Pancreas (tissue), 10 donors: ENCODE measurements at regions not wholly inside any gene's neighbourhood (a gene's known extent, or its start where the extent isn't known, plus 50 kb on each side); places are given as distances from the start of the nearest gene placed in this dataset.
A peak's percentile ranks its signal among the peaks of the same experiment; 100 is the strongest.
"Not testable (repeated sequence)": the region's sequence is repeated elsewhere in the genome, so short reads cannot be mapped to it uniquely, and the experiment has no call there.

Experiments
- ATAC-seq, 4 donors: fragments of 200-7000 bp; cut with Tn5 transposase; one replicate each; pipeline versions ENCODE4 v1.8.0 to v1.9.1; 2020; ENCODE audit warnings: mild to moderate bottlenecking in 4 of 4, moderate library complexity in 4 of 4
- DNase-seq, 6 donors: peaks; one replicate each; pipeline ENCODE4 v3.0.0-alpha.2; 2020
- FAIRE-seq: peaks from 2 replicates; lab custom pipeline; 2012; peaks lifted over from hg19 to GRCh38; lab: Jason Lieb, UNC
- H3K27ac ChIP-seq, 4 donors: fragments of 200-600 bp; sonication (generic); 1 replicate in 3 of 4; 2 replicates in 1 of 4; pipeline versions ENCODE4 v1.5.0 to v1.8.0; 2020
- H3K27me3 ChIP-seq, 4 donors: fragments of 200-600 bp; one replicate each; pipeline ENCODE4 v1.8.0; 2021
- H3K36me3 ChIP-seq, 3 donors: fragments of 200-600 bp; sonication (generic) in 1 of 3; one replicate each; pipeline versions ENCODE4 v1.5.0 to v1.8.0; 2020 to 2021
- H3K4me1 ChIP-seq, 3 donors: fragments of 200-600 bp; one replicate each; pipeline ENCODE4 v1.8.0; 2021
- H3K4me3 ChIP-seq, 4 donors: fragments of 200-600 bp; sonication (generic) in 2 of 4; one replicate each; pipeline versions ENCODE4 v1.5.0 to v1.8.0; 2020 to 2021
- H3K9me3 ChIP-seq, 4 donors: fragments of 200-600 bp; one replicate each; pipeline ENCODE4 v1.8.0; 2021
- WGBS, 2 donors: extraction: QIAGEN DNeasy Blood & Tissue Kit; methylation state at CpG; one replicate each; pipeline ENCODE4 v1.1.7; 2013; 5-methylcytosine and 5-hydroxymethylcytosine counted together
- intact Hi-C, 3 donors: fragments of 100-400 bp; cut with DNase I; formaldehyde crosslinking; loops; one replicate each; pipeline versions ENCODE4 v1.11.1 to v1.14.2; 2022
- TF ChIP-seq, protein P1 (sequence below), 4 donors: fragments of 200-600 bp; sonication (generic) in 3 of 4; IDR thresholded peaks; one replicate each; pipeline versions ENCODE4 v1.5.0 to v1.8.0; 2021; ENCODE audit warnings: antibody characterized with exemption in 4 of 4
- donor health status: healthy with polysubstance abuse.
- donor health status: DM: no; HTN: no; CAD: no; lungs with moderate emphysema.
- donor health status: DM: no; HTN: no; CAD: no.
- donor health status: control.
- donor health status: control.
- donor health status: Bipolar disorder and iron deficiency.
- donor health status: DM: yes; HTN: yes; CAD: no.
- donor health status: DM: no; HTN: no; CAD: no.
- donor health status: DM: no; HTN: no; CAD: no.
- donor health status: DM: yes; HTN: yes; CAD: no.

DNA sequence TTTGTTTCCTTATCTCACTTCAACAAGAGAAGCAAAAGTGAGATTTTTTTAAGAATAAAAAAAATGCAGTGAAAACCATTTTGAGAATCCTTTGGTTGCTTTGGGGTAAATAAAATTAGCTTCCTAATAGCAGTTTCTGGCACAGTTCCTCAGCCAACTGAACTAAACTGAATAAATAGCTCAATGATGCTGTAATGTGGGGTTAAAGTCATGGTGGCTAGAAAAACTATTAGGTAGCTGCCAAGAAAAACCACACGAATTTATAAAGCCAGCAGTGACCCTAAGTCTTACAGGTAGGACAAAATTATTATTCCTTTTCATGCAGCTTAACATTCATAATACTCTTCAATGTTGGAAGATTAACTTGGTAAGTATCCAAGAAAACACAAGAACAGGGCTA is 142.4 kb downstream of the APIP start:
- peak in 1 of 4 donors; percentile 27 for ATAC-seq
- TF ChIP-seq, protein P1, sequence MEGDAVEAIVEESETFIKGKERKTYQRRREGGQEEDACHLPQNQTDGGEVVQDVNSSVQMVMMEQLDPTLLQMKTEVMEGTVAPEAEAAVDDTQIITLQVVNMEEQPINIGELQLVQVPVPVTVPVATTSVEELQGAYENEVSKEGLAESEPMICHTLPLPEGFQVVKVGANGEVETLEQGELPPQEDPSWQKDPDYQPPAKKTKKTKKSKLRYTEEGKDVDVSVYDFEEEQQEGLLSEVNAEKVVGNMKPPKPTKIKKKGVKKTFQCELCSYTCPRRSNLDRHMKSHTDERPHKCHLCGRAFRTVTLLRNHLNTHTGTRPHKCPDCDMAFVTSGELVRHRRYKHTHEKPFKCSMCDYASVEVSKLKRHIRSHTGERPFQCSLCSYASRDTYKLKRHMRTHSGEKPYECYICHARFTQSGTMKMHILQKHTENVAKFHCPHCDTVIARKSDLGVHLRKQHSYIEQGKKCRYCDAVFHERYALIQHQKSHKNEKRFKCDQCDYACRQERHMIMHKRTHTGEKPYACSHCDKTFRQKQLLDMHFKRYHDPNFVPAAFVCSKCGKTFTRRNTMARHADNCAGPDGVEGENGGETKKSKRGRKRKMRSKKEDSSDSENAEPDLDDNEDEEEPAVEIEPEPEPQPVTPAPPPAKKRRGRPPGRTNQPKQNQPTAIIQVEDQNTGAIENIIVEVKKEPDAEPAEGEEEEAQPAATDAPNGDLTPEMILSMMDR (IDR thresholded peaks at IDR 0.05) = no peak
- no peaks in the 10 kb centered on the region for H3K36me3 ChIP-seq

DNA sequence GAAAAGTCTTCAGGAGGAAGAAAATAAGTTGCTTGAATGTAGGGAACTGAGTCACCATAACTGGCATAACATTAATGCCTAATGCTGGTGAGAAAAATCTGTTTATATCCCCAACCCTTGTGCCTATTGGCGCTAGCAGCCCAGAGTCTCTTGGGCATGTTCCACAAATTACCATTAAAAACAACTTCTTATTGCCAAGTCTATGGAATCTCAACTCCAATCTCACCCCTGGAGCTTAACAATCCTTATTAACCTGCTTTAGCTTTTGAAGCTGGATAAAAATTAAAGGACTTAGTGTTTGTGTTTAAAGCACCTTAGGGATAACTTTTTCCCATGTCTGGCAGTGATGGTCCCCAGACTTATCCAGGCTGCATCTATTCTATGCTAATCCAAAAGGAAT is 143.0 kb downstream of the APIP start:
- DNase-seq (no peak), ATAC-seq (no peak), FAIRE-seq (no peak)
- Histone ChIP-seq H3K4me1 (no peaks in the 10 kb centered on the region), H3K36me3 (no peaks in the 10 kb centered on the region), H3K4me3 (no peak overlapping the region), H3K27ac (no peak overlapping the region), H3K27me3 (no peaks in the 10 kb centered on the region), H3K9me3 (no peaks in the 10 kb centered on the region)
- TF ChIP-seq, protein P1 (IDR thresholded peaks at IDR 0.05) = no peak
- 0 to 50% methylated on average over 1 of the region's 1 CpG for WGBS, 2 donors
- intact Hi-C loops = no loop called here

More for the DNA sequence above, 142.4 kb downstream of the APIP start:
- WGBS, 2 donors = 6 to 9% methylated on average over 1 of the region's 1 CpG
- DNase-seq (no peak), FAIRE-seq (no peak)
- Histone ChIP-seq H3K4me3 (no peak overlapping the region), H3K27me3 (no peaks in the 10 kb centered on the region), H3K27ac (no peak overlapping the region), H3K9me3 (no peaks in the 10 kb centered on the region), H3K4me1 (no peaks in the 10 kb centered on the region)
- intact Hi-C loops = no loop called here

DNA sequence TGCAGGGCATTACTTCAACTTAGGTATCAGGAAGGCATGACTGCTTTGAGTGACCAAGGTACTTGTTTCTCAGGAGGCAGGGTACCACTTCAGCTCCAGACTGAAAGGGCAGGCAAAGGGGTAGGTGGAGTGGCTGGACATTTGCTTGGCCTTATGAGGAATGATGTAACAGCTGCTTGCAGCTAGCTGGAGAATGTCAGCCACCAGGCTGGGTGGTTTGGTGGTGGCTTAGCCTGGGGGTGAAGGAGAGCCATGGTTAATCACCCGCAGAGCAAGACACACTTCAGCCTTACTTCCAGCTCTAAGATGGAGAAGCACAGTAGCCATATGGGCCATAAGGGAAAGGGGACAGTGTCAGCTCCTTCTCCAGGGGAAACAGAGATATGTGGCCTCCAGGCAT is 146.1 kb downstream of the APIP start:
- no peak overlapping the region for H3K27ac ChIP-seq
- FAIRE-seq = no peak
- no peak for ATAC-seq

DNA sequence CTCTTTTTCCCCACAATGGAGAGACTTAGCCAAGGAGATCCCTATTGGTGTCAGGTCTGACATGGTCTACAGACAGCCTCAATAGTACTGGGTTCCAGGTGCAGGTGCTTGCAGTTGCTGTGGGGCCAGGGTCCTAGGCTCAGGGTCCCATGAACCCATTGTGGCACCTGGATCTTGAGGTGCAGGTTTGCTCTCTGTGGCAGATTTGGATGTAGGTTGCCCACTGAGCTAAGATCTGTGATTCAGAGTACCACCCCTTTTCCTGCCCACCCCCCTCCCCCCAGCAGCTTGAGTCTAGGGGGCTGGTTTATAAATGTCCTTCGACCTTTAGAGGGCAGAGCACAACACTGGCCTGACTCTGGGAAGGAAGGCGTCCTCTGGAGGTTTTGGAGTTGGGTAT is 147.0 kb downstream of the APIP start:
- no peak for FAIRE-seq
- H3K4me1 ChIP-seq = no peaks in the 10 kb centered on the region
- no peak for ATAC-seq
- no peak overlapping the region for H3K4me3 ChIP-seq
- 53 to 81% methylated on average over 2 of the region's 2 CpGs for WGBS, 2 donors
- H3K27ac ChIP-seq = no peak overlapping the region
- H3K27me3 ChIP-seq = no peaks in the 10 kb centered on the region
- TF ChIP-seq, protein P1 (IDR thresholded peaks at IDR 0.05) = no peak
- H3K9me3 ChIP-seq = no peaks in the 10 kb centered on the region
- no peaks in the 10 kb centered on the region for H3K36me3 ChIP-seq
- intact Hi-C loops = no loop called here
- no peak for DNase-seq

More for the DNA sequence above, 146.1 kb downstream of the APIP start:
- intact Hi-C loops = no loop called here
- Histone ChIP-seq H3K4me1 (no peaks in the 10 kb centered on the region), H3K9me3 (no peaks in the 10 kb centered on the region), H3K4me3 (no peak overlapping the region), H3K36me3 (no peaks in the 10 kb centered on the region), H3K27me3 (no peaks in the 10 kb centered on the region)
- WGBS, 2 donors = 94% methylated on average over 1 of the region's 1 CpG
- no peak for DNase-seq
- TF ChIP-seq, protein P1 (IDR thresholded peaks at IDR 0.05) = no peak

DNA sequence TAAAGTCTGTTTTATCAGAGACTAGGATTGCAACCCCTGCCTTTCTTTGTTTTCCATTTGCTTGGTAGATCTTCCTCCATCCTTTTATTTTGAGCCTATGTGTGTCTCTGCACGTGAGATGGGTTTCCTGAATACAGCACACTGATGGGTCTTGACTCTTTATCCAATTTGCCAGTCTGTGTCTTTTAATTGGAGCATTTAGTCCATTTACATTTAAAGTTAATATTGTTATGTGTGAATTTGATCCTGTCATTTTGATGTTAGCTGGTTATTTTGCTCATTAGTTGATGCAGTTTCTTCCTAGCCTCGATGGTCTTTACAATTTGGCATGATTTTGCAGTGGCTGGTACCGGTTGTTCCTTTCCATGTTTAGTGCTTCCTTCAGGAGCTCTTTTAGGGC is 141.7 kb downstream of the EHF start:
- intact Hi-C loops, ATAC-seq, DNase-seq, H3K4me3 ChIP-seq, H3K27me3 ChIP-seq, H3K36me3 ChIP-seq, FAIRE-seq, H3K27ac ChIP-seq, H3K4me1 ChIP-seq, H3K9me3 ChIP-seq: not testable (repeated sequence)
- no CpG with 5 or more reads among the region's 3 CpGs for WGBS, 2 donors
